HFF-Myc (cell line): ENCODE measurements at regions not wholly inside any gene's neighbourhood (a gene's known extent, or its start where the extent isn't known, plus 50 kb on each side); places are given as distances from the start of the nearest gene placed in this dataset.
"Not testable (repeated sequence)": the region's sequence is repeated elsewhere in the genome, so short reads cannot be mapped to it uniquely, and the experiment has no call there.

Experiments
- DNase-seq: peaks from one replicate; pipeline ENCODE4 v3.0.0-alpha.2; 2011; ENCODE audit warnings: low read depth; ENCODE audit errors: extremely low read depth
- H3K4me3 ChIP-seq: replicated peaks from 2 replicates; pipeline ENCODE4 v1.5.1; 2011; ENCODE audit warnings: low read depth, mild to moderate bottlenecking, control low read depth, low read length
- TF ChIP-seq, protein P1 (sequence below): IDR thresholded peaks from 2 replicates; pipeline ENCODE4 v1.5.1; 2012; ENCODE audit warnings: mild to moderate bottlenecking, low read depth, low read length, control low read depth; ENCODE audit errors: missing control alignments

- TF ChIP-seq, protein P1, sequence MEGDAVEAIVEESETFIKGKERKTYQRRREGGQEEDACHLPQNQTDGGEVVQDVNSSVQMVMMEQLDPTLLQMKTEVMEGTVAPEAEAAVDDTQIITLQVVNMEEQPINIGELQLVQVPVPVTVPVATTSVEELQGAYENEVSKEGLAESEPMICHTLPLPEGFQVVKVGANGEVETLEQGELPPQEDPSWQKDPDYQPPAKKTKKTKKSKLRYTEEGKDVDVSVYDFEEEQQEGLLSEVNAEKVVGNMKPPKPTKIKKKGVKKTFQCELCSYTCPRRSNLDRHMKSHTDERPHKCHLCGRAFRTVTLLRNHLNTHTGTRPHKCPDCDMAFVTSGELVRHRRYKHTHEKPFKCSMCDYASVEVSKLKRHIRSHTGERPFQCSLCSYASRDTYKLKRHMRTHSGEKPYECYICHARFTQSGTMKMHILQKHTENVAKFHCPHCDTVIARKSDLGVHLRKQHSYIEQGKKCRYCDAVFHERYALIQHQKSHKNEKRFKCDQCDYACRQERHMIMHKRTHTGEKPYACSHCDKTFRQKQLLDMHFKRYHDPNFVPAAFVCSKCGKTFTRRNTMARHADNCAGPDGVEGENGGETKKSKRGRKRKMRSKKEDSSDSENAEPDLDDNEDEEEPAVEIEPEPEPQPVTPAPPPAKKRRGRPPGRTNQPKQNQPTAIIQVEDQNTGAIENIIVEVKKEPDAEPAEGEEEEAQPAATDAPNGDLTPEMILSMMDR, result no peak
- no peak overlapping the region for H3K4me3 ChIP-seq
- no peak for DNase-seq
These were observed 322.3 kb upstream of the EDIL3 start for GRCh38 chr5:84706678-84707641.

- not testable (repeated sequence) for DNase-seq, H3K4me3 ChIP-seq
These were observed 315.9 kb upstream of the EDIL3 start for GRCh38 chr5:84700545-84700944.

DNA sequence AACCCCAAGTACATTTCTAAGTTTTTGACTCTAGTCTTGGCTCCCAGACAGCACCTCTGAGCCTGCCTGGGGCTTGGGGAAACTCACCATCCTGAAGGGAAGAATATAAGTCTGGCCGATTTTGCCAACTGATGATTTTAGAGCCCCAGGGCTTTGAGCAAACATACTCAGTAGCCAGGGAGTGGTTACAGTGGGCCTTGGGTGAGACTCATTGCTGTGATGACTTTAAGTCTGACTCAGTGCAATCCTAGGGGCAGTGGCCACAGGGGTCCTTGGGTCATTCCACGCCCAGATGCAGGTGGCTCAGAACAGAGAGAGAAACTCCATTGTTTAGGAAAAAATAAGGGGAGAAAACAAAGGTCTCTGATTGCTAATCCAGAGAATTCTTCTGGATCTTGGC lies 312.0 kb upstream of the EDIL3 start:
- no peak for DNase-seq
- TF ChIP-seq, protein P1, result no peak
- H3K4me3 ChIP-seq, result no peak overlapping the region

- no peak for DNase-seq
- no peak overlapping the region for H3K4me3 ChIP-seq
- TF ChIP-seq, protein P1, result no peak
These were observed 310.6 kb upstream of the EDIL3 start for GRCh38 chr5:84695330-84695729.

DNA sequence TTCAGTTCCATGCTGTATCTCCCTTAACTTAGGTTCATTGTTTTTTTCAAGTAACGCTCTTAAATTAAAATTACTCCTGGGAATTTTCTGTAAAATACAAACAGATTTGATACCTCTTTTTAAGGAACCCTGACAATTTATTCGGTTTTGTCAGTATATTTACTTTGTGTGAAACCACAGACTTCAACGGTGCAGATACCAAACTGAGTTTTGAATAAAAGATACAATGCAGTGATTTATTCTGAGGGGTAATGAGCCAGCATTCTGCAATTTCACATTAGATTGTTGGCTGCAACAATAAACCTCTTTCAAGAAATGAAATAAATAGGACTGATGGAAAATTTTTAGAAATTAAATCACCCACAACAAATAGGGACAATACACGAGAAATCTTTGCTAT lies 308.6 kb upstream of the EDIL3 start:
- H3K4me3 ChIP-seq, result no peak overlapping the region
- no peak for DNase-seq
- TF ChIP-seq, protein P1, result no peak

DNA sequence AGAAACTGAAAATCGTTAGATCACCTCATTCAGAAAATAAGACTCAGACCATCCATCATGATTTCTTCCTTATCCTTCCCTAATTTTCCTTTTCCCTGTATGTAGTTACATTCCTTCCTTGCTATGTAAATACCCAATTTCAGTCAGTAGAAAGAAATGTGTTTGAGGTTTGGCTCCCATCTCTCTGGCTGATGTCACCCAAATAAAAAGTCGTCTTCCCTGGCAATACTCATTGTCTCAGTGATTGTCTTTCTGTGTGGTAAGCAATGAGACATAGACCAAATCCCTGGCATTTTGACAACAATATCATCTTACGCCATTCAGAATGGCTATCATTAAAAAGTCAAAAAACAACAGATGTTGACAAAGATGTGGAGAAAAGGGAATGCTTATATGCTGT lies 303.9 kb upstream of the EDIL3 start:
- TF ChIP-seq, protein P1, result no peak
- peak; percentile 2 for DNase-seq
- no peak overlapping the region for H3K4me3 ChIP-seq

GRCh38 chr5:84685121-84685894 lies 300.6 kb upstream of the EDIL3 start:
- no peak for DNase-seq
- H3K4me3 ChIP-seq, result no peak overlapping the region
- TF ChIP-seq, protein P1, result no peak
